ENCODE measurements at regions not wholly inside any gene's neighbourhood (a gene's known extent, or its start where the extent isn't known, plus 50 kb on each side); places are given as distances from the start of the nearest gene placed in this dataset.

GRCh38 chr13:103812558-103812957, 746.3 kb upstream of the SLC10A2 start:
- TF ChIP-seq EZH2 (IDR thresholded peaks at IDR 0.05; ENCODE audit: insufficient read depth, poor library complexity, severe bottlenecking) (no peak), EZH2phosphoT487 (IDR thresholded peaks at IDR 0.05; ENCODE audit: insufficient read depth, low read depth) (no peak)
